Fibroblast of pulmonary artery (primary cell): ENCODE measurements at regions not wholly inside any gene's neighbourhood (a gene's known extent, or its start where the extent isn't known, plus 50 kb on each side); places are given as distances from the start of the nearest gene placed in this dataset.

Experiments used
- DNase-seq: peaks from one replicate; pipeline ENCODE4 v3.0.0-alpha.2; 2010; ENCODE audit warnings: low read depth
- H3K4me3 ChIP-seq: replicated peaks from 2 replicates; pipeline ENCODE4 v1.5.1; 2011; ENCODE audit warnings: low read depth, mild to moderate bottlenecking, control low read depth, low read length, moderate library complexity
- CTCF ChIP-seq: IDR thresholded peaks from 2 replicates; pipeline ENCODE4 v1.5.1; 2011; ENCODE audit warnings: mild to moderate bottlenecking, control low read depth, low read length, inconsistent platforms; ENCODE audit errors: missing control alignments

- H3K4me3 ChIP-seq: no peak overlapping the region
- TF ChIP-seq CTCF: no peak
- no peak for DNase-seq
These were observed 136.7 kb upstream of the NECTIN1 start for GRCh38 chr11:119865661-119866156.

GRCh38 chr11:119864836-119865235 is 135.8 kb upstream of the NECTIN1 start:
- DNase-seq: no peak
- no peak for TF ChIP-seq CTCF
- H3K4me3 ChIP-seq: no peak overlapping the region

GRCh38 chr11:119863851-119864601 is 135.0 kb upstream of the NECTIN1 start:
- H3K4me3 ChIP-seq: no peak overlapping the region
- TF ChIP-seq CTCF: no peak

GRCh38 chr11:119863236-119863635 is 134.2 kb upstream of the NECTIN1 start:
- no peak for TF ChIP-seq CTCF
- no peak overlapping the region for H3K4me3 ChIP-seq

More at GRCh38 chr11:119863851-119864601, 135.0 kb upstream of the NECTIN1 start:
- no peak for DNase-seq

GRCh38 chr11:119861160-119861559 is 132.2 kb upstream of the NECTIN1 start:
- TF ChIP-seq CTCF: no peak
- no peak for DNase-seq
- no peak overlapping the region for H3K4me3 ChIP-seq

More at GRCh38 chr11:119863236-119863635, 134.2 kb upstream of the NECTIN1 start:
- DNase-seq: no peak

- no peak overlapping the region for H3K4me3 ChIP-seq
- no peak for DNase-seq
- TF ChIP-seq CTCF: no peak
These were observed 131.6 kb upstream of the NECTIN1 start for GRCh38 chr11:119860561-119861094.
